H1 (cell line): ENCODE measurements at regions not wholly inside any gene's neighbourhood (a gene's known extent, or its start where the extent isn't known, plus 50 kb on each side); places are given as distances from the start of the nearest gene placed in this dataset.

Experiments used
- CTCF ChIA-PET: fragments of 300-600 bp; sonication (Branson Sonifier 250); formaldehyde crosslinking; loops from one replicate; lab custom pipeline; 2021; ENCODE audit not compliant: partially characterized antibody; lab: Charles Lee
- POLR2A ChIA-PET: fragments of 300-600 bp; sonication (Branson Sonifier 250); formaldehyde crosslinking; loops from one replicate; lab custom pipeline; 2021; ENCODE audit warnings: inconsistent platforms; ENCODE audit not compliant: partially characterized antibody; lab: Charles Lee
- DNase-seq, 2 experiments: peaks; one replicate each; pipeline versions ENCODE4 v3.0.0 to v3.0.0-alpha.2; 2010 to 2022; ENCODE audit warnings: low spot score in 2 of 2, low read depth in 1 of 2, mixed read lengths in 1 of 2
- FAIRE-seq: peaks from 2 replicates; lab custom pipeline; 2011; peaks lifted over from hg19 to GRCh38; lab: Jason Lieb, UNC
- H2AFZ ChIP-seq: 2 replicates; pipeline ENCODE4 v1.8.1; 2012; ENCODE audit warnings: low read length, inconsistent platforms
- H2AK5ac ChIP-seq: 2 replicates; pipeline ENCODE4 v1.6.1; 2013; ENCODE audit warnings: low read depth, low read length
- H2BK120ac ChIP-seq: replicated peaks from 2 replicates; pipeline ENCODE3; 2013; ENCODE audit warnings: low read depth, low read length, inconsistent platforms
- H2BK12ac ChIP-seq: 2 replicates; pipeline ENCODE4 v1.6.1; 2013; ENCODE audit warnings: low read depth, low read length
- H2BK15ac ChIP-seq: 2 replicates; pipeline ENCODE4 v1.6.1; 2013; ENCODE audit warnings: low read length
- H2BK20ac ChIP-seq: 2 replicates; pipeline ENCODE4 v1.6.1; 2013; ENCODE audit warnings: low read length
- H2BK5ac ChIP-seq: 2 replicates; pipeline ENCODE4 v1.6.1; 2013; ENCODE audit warnings: low read depth, low read length
- H3K14ac ChIP-seq: 2 replicates; pipeline ENCODE4 v1.6.1; 2013; ENCODE audit warnings: inconsistent platforms; ENCODE audit not compliant: insufficient read length
- H3K18ac ChIP-seq: 2 replicates; pipeline ENCODE4 v1.6.1; 2013; ENCODE audit warnings: low read length; ENCODE audit errors: extremely low read depth
- H3K23ac ChIP-seq: 2 replicates; pipeline ENCODE4 v1.6.1; 2013; ENCODE audit warnings: inconsistent platforms; ENCODE audit not compliant: insufficient read length
- H3K23me2 ChIP-seq: 2 replicates; pipeline ENCODE4 v1.6.1; 2013; ENCODE audit warnings: low read depth, low read length
- H3K27ac ChIP-seq: 2 replicates; pipeline ENCODE4 v1.6.1; 2011; ENCODE audit warnings: low read depth, low read length, inconsistent platforms
- H3K27me3 ChIP-seq, 4 experiments: replicated peaks in 1 of 4; 1 replicate in 1 of 4; 2 replicates in 3 of 4; pipeline versions ENCODE4 v1.6.1 to v1.8.1; 2011 to 2013; ENCODE audit warnings: low read length in 3 of 4, mild to moderate bottlenecking in 3 of 4, inconsistent platforms in 2 of 4, mixed read lengths in 2 of 4, moderate library complexity in 1 of 4; ENCODE audit not compliant: control insufficient read depth in 3 of 4, insufficient read depth in 3 of 4; ENCODE audit errors: extremely low read depth in 1 of 4
- H3K36me3 ChIP-seq, 4 experiments: 2 replicates each; pipeline versions ENCODE4 v1.6.1 to v1.8.1; 2011 to 2013; ENCODE audit warnings: mild to moderate bottlenecking in 4 of 4, low read length in 3 of 4, moderate library complexity in 2 of 4, control low read depth in 1 of 4, inconsistent platforms in 1 of 4; ENCODE audit not compliant: insufficient read depth in 4 of 4, control insufficient read depth in 2 of 4
- H3K4ac ChIP-seq: replicated peaks from 2 replicates; pipeline ENCODE3; 2013; ENCODE audit warnings: low read length, low read depth, mixed read lengths, inconsistent platforms; ENCODE audit not compliant: insufficient read length
- H3K4me1 ChIP-seq, 4 experiments: replicated peaks in 1 of 4; 1 replicate in 1 of 4; 2 replicates in 3 of 4; pipeline versions ENCODE4 v1.6.1 to v1.8.1; 2011 to 2013; ENCODE audit warnings: low read length in 3 of 4, inconsistent platforms in 2 of 4, mixed read lengths in 1 of 4; ENCODE audit not compliant: insufficient read depth in 4 of 4, control insufficient read depth in 3 of 4
- H3K4me2 ChIP-seq, 2 experiments: 2 replicates each; pipeline versions ENCODE4 v1.6.1 to v1.8.1; 2011 to 2013; ENCODE audit warnings: low read depth in 2 of 2, low read length in 2 of 2, control low read depth in 1 of 2, inconsistent platforms in 1 of 2, mild to moderate bottlenecking in 1 of 2; ENCODE audit not compliant: insufficient read depth in 1 of 2
- H3K4me3 ChIP-seq, 4 experiments: fragments of 200-600, 300-600 bp in 1 of 4; sonication (generic), shearing (Covaris generic), sonication (Bioruptor Twin) in 1 of 4; 2 replicates each; pipeline versions ENCODE4 v1.5.1 to v1.8.1; 2011 to 2016; ENCODE audit warnings: low read length in 4 of 4, low read depth in 3 of 4, control low read depth in 2 of 4, inconsistent platforms in 2 of 4, mild to moderate bottlenecking in 2 of 4, mixed read lengths in 1 of 4, moderate library complexity in 1 of 4; ENCODE audit not compliant: insufficient read depth in 2 of 4; ENCODE audit errors: extremely low read depth in 1 of 4
- H3K56ac ChIP-seq: replicated peaks from 2 replicates; pipeline ENCODE3; 2013; ENCODE audit warnings: low read depth, mild to moderate bottlenecking, mixed read lengths, low read length, inconsistent platforms; ENCODE audit not compliant: insufficient read length
- H3K79me1 ChIP-seq: 2 replicates; pipeline ENCODE4 v1.6.1; 2013; ENCODE audit warnings: low read depth, low read length, control low read depth
- H3K79me2 ChIP-seq, 2 experiments: 2 replicates each; pipeline versions ENCODE4 v1.6.1 to v1.8.1; 2012 to 2013; ENCODE audit warnings: low read length in 2 of 2, mild to moderate bottlenecking in 2 of 2, inconsistent platforms in 1 of 2; ENCODE audit not compliant: insufficient read depth in 2 of 2, control insufficient read depth in 1 of 2
- H3K9ac ChIP-seq, 4 experiments: replicated peaks in 1 of 4; 1 replicate in 1 of 4; 2 replicates in 3 of 4; pipeline versions ENCODE4 v1.6.1 to v1.8.1; 2011 to 2013; ENCODE audit warnings: low read depth in 3 of 4, low read length in 3 of 4, control low read depth in 2 of 4, mild to moderate bottlenecking in 2 of 4, moderate library complexity in 2 of 4, inconsistent platforms in 1 of 4; ENCODE audit errors: extremely low read depth in 1 of 4
- H3K9me3 ChIP-seq, 2 experiments: 2 replicates each; pipeline versions ENCODE4 v1.6.1 to v1.8.1; 2012 to 2013; ENCODE audit warnings: mild to moderate bottlenecking in 2 of 2, moderate library complexity in 2 of 2, control low read depth in 1 of 2, inconsistent platforms in 1 of 2, low read depth in 1 of 2, low read length in 1 of 2, mixed read lengths in 1 of 2; ENCODE audit not compliant: insufficient read depth in 2 of 2
- H4K20me1 ChIP-seq, 2 experiments: replicated peaks in 1 of 2; 2 replicates each; pipeline versions ENCODE3 to v1.8.1; 2011 to 2013; ENCODE audit warnings: inconsistent platforms in 2 of 2, low read length in 2 of 2, mild to moderate bottlenecking in 1 of 2; ENCODE audit not compliant: insufficient read depth in 2 of 2, control insufficient read depth in 1 of 2
- H4K5ac ChIP-seq: 2 replicates; pipeline ENCODE4 v1.6.1; 2013; ENCODE audit warnings: low read length, low read depth, mixed read lengths, inconsistent platforms; ENCODE audit not compliant: insufficient read length
- H4K8ac ChIP-seq: 2 replicates; pipeline ENCODE4 v1.8.0; 2013; ENCODE audit warnings: mild to moderate bottlenecking, moderate library complexity, low read length, inconsistent platforms; ENCODE audit not compliant: insufficient read depth; ENCODE audit errors: extremely low read depth
- H4K91ac ChIP-seq: replicated peaks from 2 replicates; pipeline ENCODE3; 2013; ENCODE audit warnings: low read length, mixed read lengths, inconsistent platforms; ENCODE audit not compliant: insufficient read length
- ASH2L ChIP-seq: fragments of 200-600, 300-600 bp; sonication (generic); IDR thresholded peaks from one replicate; pipeline ENCODE4 v1.7.1; 2017; ENCODE audit warnings: low read length
- CBX5 ChIP-seq: fragments of 300-800, 300-1000 bp; sonication (generic); IDR thresholded peaks from 2 replicates; pipeline ENCODE4 v1.7.1; 2016; ENCODE audit warnings: antibody characterized with exemption, low read length, low read depth
- CTBP2 ChIP-seq: IDR thresholded peaks from 2 replicates; pipeline ENCODE4 v1.7.0; 2011; ENCODE audit warnings: borderline replicate concordance, mild to moderate bottlenecking, moderate library complexity, mixed read lengths, low read length; ENCODE audit not compliant: insufficient read depth, insufficient read length
- EP300 ChIP-seq, 2 experiments: IDR thresholded peaks; 1 replicate in 1 of 2; 2 replicates in 1 of 2; pipeline ENCODE4 v1.6.1; 2011 to 2012; ENCODE audit warnings: low read depth in 2 of 2, low read length in 2 of 2, mild to moderate bottlenecking in 2 of 2, borderline replicate concordance in 1 of 2, inconsistent platforms in 1 of 2, moderate library complexity in 1 of 2
- EZH2 ChIP-seq: fragments of 200-600 bp; sonication (generic); IDR thresholded peaks from 2 replicates; pipeline ENCODE4 v1.7.1; 2012; ENCODE audit warnings: low read depth, mild to moderate bottlenecking, moderate library complexity, low read length, inconsistent platforms; ENCODE audit not compliant: severe bottlenecking
- POLR2A ChIP-seq, 2 experiments: IDR thresholded peaks; 1 replicate in 1 of 2; 2 replicates in 1 of 2; pipeline ENCODE4 v1.6.1; 2011; ENCODE audit warnings: low read depth in 2 of 2, low read length in 2 of 2, mild to moderate bottlenecking in 2 of 2; ENCODE audit errors: control extremely low read depth in 1 of 2
- RAD21 ChIP-seq, 2 experiments: IDR thresholded peaks in 1 of 2; conservative IDR thresholded peaks in 1 of 2; 2 replicates each; pipeline ENCODE4 v1.6.1; 2011; ENCODE audit warnings: low read depth in 2 of 2, low read length in 2 of 2, improper control_type of control experiment in 1 of 2, inconsistent platforms in 1 of 2, mild to moderate bottlenecking in 1 of 2, moderate library complexity in 1 of 2
- SAP30 ChIP-seq: fragments of 300-600 bp; sonication (generic); IDR thresholded peaks from 2 replicates; pipeline ENCODE4 v1.7.1; 2012; ENCODE audit warnings: low read length, moderate library complexity, mild to moderate bottlenecking, inconsistent platforms; ENCODE audit not compliant: insufficient read depth, insufficient replicate concordance
- SRF ChIP-seq: IDR thresholded peaks from 2 replicates; pipeline ENCODE4 v1.6.1; 2011; ENCODE audit warnings: mild to moderate bottlenecking, low read depth, low read length, moderate library complexity
- SUZ12 ChIP-seq: fragments of 200-600 bp; sonication (generic); IDR thresholded peaks from 2 replicates; pipeline ENCODE4 v1.6.1; 2012; ENCODE audit warnings: mild to moderate bottlenecking, inconsistent platforms, low read length, moderate library complexity, mixed read lengths
- TAF7 ChIP-seq: optimal IDR thresholded peaks from 2 replicates; pipeline ENCODE3; 2011; ENCODE audit warnings: low read depth, mild to moderate bottlenecking, inconsistent platforms, low read length, moderate library complexity, borderline replicate concordance
- TBP ChIP-seq: IDR thresholded peaks from 2 replicates; pipeline ENCODE4 v1.6.1; 2011; ENCODE audit warnings: low read depth, low read length, improper control_type of control experiment
- WGBS, 2 experiments: shearing (Covaris generic) in 1 of 2; methylation state at CpG; one replicate each; pipeline versions ENCODE4 v1.1.6 to v1.1.7; 2013 to 2015; ENCODE audit warnings: low lambda C conversion rate in 2 of 2, mixed read lengths in 2 of 2, inconsistent platforms in 1 of 2, low coverage in 1 of 2, missing lambda C conversion rate in 1 of 2; ENCODE audit not compliant: insufficient replicate concordance in 2 of 2, insufficient coverage in 1 of 2, insufficient read length in 1 of 2; ENCODE audit errors: extremely low coverage in 1 of 2, missing lambda C conversion rate in 1 of 2; 5-methylcytosine and 5-hydroxymethylcytosine counted together
- TF ChIP-seq, protein P1 (sequence below): IDR thresholded peaks from 2 replicates; pipeline ENCODE4 v1.6.1; 2011; ENCODE audit warnings: low read length, improper control_type of control experiment

DNA sequence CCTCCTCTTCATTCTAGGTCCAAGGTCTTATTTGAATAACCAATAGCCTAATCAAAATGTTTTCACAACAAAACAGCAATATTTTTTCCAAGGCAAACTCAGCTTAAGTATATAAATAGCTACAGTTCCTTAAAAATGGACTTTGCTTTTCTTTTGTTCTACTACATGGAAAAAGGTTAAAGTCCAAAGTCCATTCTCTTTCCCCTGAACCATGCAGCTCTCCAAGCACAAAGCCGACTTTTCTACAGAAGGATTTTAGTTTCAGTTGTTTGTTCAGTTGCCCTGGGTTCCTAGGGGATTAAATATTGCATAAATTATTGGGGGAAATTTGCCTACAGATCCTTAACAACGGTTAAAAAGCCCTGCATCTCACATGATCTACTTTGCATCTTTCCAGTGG, 677.0 kb upstream of the KLF4 start:
- FAIRE-seq = no peak
- Histone ChIP-seq H3K9me3 (no peaks in the 10 kb centered on the region), H2BK20ac (no peak overlapping the region), H4K8ac (no peak overlapping the region), H4K91ac (no peak overlapping the region), H3K27me3 (no peaks in the 10 kb centered on the region), H2BK120ac (no peak overlapping the region), H3K79me1 (no peaks in the 10 kb centered on the region), H4K5ac (no peak overlapping the region), H2AK5ac (no peak overlapping the region), H3K14ac (no peak overlapping the region), H3K4ac (no peak overlapping the region), H3K23me2 (no peaks in the 10 kb centered on the region), H3K18ac (no peak overlapping the region), H3K27ac (no peak overlapping the region), H3K79me2 (no peaks in the 10 kb centered on the region), H2BK15ac (no peak overlapping the region), H3K9ac (no peak overlapping the region), H3K56ac (no peak overlapping the region), H3K4me1 (peaks cover 0 to 4% (median 3%) of the 10 kb centered on the region in 4 experiments; a peak in 5 of 7 replicates), H3K23ac (no peak overlapping the region), H3K36me3 (no peaks in the 10 kb centered on the region), H2AFZ (no peak overlapping the region), H3K4me2 (no peak overlapping the region), H2BK12ac (no peak overlapping the region), H4K20me1 (no peaks in the 10 kb centered on the region), H3K4me3 (no peak overlapping the region), H2BK5ac (no peak overlapping the region)
- no peak for DNase-seq
- POLR2A ChIA-PET = no interaction called here
- CTCF ChIA-PET = interaction anchor here (1.5 kb wide), 1 partner anchor 18 kb away, joined by 3 read pairs; no protein-coding TSS in a partner anchor
- WGBS, 2 experiments = 92% methylated on average over 2 of the region's 2 CpGs; no CpG with 5 or more reads in 1 of the 2 experiments
- TF ChIP-seq TBP (no peak), TAF7 (no peak), SAP30 (no peak), CBX5 (no peak), EZH2 (no peak), SUZ12 (no peak), EP300 (IDR thresholded peaks at IDR 0.05; ENCODE audit: borderline replicate concordance in 1 of 2, low read depth in 2 of 2, low read length in 2 of 2) (no peak), RAD21 (IDR thresholded peaks at IDR 0.05 in 1 of 2, conservative IDR thresholded peaks at IDR 0.05 in 1 of 2; ENCODE audit: low read depth in 2 of 2, low read length in 2 of 2) (no peak), SRF (no peak), ASH2L (no peak), POLR2A (IDR thresholded peaks at IDR 0.05; ENCODE audit: control extremely low read depth in 1 of 2, low read depth in 2 of 2, low read length in 2 of 2) (no peak), CTBP2 (no peak)
- TF ChIP-seq, protein P1, sequence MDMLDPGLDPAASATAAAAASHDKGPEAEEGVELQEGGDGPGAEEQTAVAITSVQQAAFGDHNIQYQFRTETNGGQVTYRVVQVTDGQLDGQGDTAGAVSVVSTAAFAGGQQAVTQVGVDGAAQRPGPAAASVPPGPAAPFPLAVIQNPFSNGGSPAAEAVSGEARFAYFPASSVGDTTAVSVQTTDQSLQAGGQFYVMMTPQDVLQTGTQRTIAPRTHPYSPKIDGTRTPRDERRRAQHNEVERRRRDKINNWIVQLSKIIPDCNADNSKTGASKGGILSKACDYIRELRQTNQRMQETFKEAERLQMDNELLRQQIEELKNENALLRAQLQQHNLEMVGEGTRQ = no peak
